ENCODE measurements at regions not wholly inside any gene's neighbourhood (a gene's known extent, or its start where the extent isn't known, plus 50 kb on each side); places are given as distances from the start of the nearest gene placed in this dataset.

DNA sequence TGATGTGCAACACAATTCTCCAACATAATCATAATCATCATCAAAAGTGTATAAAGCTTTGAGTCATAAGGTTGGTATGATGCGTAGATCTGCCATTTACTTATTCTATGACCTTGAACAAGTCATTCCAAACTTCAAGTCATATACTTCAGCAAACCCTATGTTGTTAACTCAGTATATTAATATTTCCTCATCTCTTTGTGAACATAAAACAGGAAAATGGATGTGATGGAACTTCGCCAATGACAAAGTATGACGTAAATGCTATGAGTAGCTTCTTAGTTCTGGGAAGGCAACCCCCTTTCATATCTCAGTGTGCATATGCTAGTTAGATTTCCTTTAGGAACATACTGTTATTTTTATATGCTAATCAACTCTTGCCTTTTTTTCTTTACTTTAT, 102.7 kb upstream of the ANO3 start:
- Histone ChIP-seq H3K4me1 (ENCODE audit: control insufficient read depth in 1 of 2, low read depth in 2 of 2) (no peaks in the 10 kb centered on the region), H3K36me3 (no peaks in the 10 kb centered on the region), H3K27ac (no peak overlapping the region), H3K4me3 (no peak overlapping the region), H3K9me3 (no peaks in the 10 kb centered on the region), H3K27me3 (replicated peaks; ENCODE audit: insufficient read depth) (no peaks in the 10 kb centered on the region)
- DNase-seq (ENCODE audit: low spot score): no peak
- TF ChIP-seq, protein P1, sequence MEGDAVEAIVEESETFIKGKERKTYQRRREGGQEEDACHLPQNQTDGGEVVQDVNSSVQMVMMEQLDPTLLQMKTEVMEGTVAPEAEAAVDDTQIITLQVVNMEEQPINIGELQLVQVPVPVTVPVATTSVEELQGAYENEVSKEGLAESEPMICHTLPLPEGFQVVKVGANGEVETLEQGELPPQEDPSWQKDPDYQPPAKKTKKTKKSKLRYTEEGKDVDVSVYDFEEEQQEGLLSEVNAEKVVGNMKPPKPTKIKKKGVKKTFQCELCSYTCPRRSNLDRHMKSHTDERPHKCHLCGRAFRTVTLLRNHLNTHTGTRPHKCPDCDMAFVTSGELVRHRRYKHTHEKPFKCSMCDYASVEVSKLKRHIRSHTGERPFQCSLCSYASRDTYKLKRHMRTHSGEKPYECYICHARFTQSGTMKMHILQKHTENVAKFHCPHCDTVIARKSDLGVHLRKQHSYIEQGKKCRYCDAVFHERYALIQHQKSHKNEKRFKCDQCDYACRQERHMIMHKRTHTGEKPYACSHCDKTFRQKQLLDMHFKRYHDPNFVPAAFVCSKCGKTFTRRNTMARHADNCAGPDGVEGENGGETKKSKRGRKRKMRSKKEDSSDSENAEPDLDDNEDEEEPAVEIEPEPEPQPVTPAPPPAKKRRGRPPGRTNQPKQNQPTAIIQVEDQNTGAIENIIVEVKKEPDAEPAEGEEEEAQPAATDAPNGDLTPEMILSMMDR (IDR thresholded peaks at IDR 0.05): no peak
- ATAC-seq (ENCODE audit: insufficient number of reproducible peaks, low FRiP score, low read depth): no peak

DNA sequence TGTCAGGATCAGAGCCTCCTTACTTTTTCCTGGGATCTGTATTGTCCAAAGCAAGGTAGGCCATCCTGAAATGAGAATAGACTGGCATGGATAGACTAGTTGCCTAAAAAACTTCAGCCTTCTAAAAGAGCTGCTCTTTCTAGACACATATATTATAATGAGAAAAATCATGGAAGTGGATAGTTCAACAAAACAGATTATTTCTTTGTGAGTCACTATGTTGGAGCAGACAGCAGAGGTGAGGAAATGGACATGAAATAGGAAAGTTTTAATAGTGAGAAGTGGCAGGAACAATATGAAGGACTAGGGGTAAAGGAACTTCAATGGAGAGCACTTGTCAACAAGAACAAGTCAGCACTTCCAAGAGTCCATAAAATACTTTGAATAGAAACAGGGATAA, 101.9 kb upstream of the ANO3 start:
- Histone ChIP-seq H3K27me3 (replicated peaks; ENCODE audit: insufficient read depth) (no peaks in the 10 kb centered on the region), H3K4me1 (ENCODE audit: control insufficient read depth in 1 of 2, low read depth in 2 of 2) (no peaks in the 10 kb centered on the region), H3K36me3 (no peaks in the 10 kb centered on the region), H3K27ac (no peak overlapping the region), H3K4me3 (no peak overlapping the region), H3K9me3 (no peaks in the 10 kb centered on the region)
- TF ChIP-seq, protein P1 (IDR thresholded peaks at IDR 0.05): no peak
- DNase-seq (ENCODE audit: low spot score): no peak
- no peak for ATAC-seq (ENCODE audit: insufficient number of reproducible peaks, low FRiP score, low read depth)

DNA sequence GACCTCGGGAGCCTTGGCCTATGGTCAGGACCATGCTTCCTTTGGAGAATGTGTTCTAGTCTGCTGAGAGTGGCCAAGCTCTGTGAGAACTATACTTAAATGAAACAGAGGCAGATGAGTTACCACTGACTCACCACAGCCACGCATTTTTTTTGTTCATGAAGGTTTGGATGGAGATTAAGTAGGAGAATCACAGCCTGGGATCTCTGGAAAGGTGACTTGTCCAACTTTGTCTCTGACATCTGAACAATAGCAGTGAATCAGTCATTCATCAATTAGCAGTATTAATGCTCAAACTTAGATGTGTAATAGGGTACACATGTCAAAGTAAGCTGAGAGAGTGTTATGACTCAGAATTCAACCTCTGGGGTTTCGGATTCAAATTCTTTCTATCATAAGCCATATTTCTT, 100.7 kb upstream of the ANO3 start:
- ATAC-seq (ENCODE audit: insufficient number of reproducible peaks, low FRiP score, low read depth): no peak
- no peaks in the 10 kb centered on the region for H3K9me3 ChIP-seq
- no peak overlapping the region for H3K27ac ChIP-seq
- H3K4me3 ChIP-seq: no peak overlapping the region
- TF ChIP-seq, protein P1 (IDR thresholded peaks at IDR 0.05): no peak
- no peaks in the 10 kb centered on the region for H3K4me1 ChIP-seq (ENCODE audit: control insufficient read depth in 1 of 2, low read depth in 2 of 2)
- no peak for DNase-seq (ENCODE audit: low spot score)
- H3K27me3 ChIP-seq (replicated peaks; ENCODE audit: insufficient read depth): no peaks in the 10 kb centered on the region
- no peaks in the 10 kb centered on the region for H3K36me3 ChIP-seq

DNA sequence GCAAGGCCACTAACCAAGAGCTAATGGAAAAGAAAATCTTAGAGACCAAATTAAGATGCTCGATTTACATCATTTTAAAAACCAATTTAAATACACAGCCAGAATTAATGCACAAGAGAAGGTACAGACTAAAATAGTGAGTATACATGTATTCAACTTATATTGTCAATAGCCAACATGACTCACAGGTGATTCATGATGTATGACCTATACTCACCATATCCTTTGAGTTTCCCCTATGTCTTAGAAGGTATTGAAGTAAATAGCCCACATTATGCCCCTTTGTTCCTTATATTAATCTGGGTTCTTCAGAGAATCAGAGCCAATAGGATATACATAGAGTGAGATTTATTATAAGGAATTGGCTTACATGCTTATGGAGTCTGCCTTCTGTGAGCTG, 97.5 kb upstream of the ANO3 start:
- Histone ChIP-seq H3K27me3 (replicated peaks; ENCODE audit: insufficient read depth) (no peaks in the 10 kb centered on the region), H3K4me3 (no peak overlapping the region), H3K4me1 (ENCODE audit: control insufficient read depth in 1 of 2, low read depth in 2 of 2) (no peaks in the 10 kb centered on the region), H3K36me3 (no peaks in the 10 kb centered on the region), H3K27ac (no peak overlapping the region), H3K9me3 (no peaks in the 10 kb centered on the region)
- DNase-seq (ENCODE audit: low spot score): no peak
- ATAC-seq (ENCODE audit: insufficient number of reproducible peaks, low FRiP score, low read depth): no peak
- TF ChIP-seq, protein P1 (IDR thresholded peaks at IDR 0.05): no peak

DNA sequence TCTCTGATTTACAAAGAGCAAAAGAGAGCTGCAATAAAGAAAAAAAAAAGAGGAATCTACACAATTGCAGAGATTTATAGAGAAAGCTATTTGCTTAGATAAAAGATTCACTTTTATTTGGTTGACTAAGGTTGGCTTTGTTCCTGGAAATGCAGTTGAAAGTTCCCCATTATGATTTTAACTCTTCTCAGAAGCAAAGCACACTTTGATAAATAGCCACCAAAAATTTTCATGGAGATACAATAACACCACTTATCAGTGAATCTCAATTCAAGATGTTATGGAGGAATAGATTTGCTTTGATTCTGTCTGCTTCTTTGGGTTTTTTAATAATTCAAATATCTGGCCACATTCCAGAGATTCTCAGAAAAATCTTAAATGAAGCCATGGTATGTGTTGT, 88.5 kb upstream of the ANO3 start:
- TF ChIP-seq, protein P1 (IDR thresholded peaks at IDR 0.05): no peak
- no peaks in the 10 kb centered on the region for H3K9me3 ChIP-seq
- DNase-seq (ENCODE audit: low spot score): no peak
- ATAC-seq (ENCODE audit: insufficient number of reproducible peaks, low FRiP score, low read depth): no peak
- H3K4me1 ChIP-seq (ENCODE audit: control insufficient read depth in 1 of 2, low read depth in 2 of 2): peaks cover 0 to 6% of the 10 kb centered on the region in 2 donors
- no peaks in the 10 kb centered on the region for H3K27me3 ChIP-seq (replicated peaks; ENCODE audit: insufficient read depth)
- H3K27ac ChIP-seq: no peak overlapping the region
- no peak overlapping the region for H3K4me3 ChIP-seq
- no peaks in the 10 kb centered on the region for H3K36me3 ChIP-seq

All from thoracic aorta (tissue), 2 donors.